Calu3 (cell line): ENCODE measurements at regions not wholly inside any gene's neighbourhood (a gene's known extent, or its start where the extent isn't known, plus 50 kb on each side); places are given as distances from the start of the nearest gene placed in this dataset.

Experiments used
- BruUV-seq: library from RNA; stranded (reverse); fragments of 400-500 nt; replicated peaks from 2 replicates; lab custom pipeline; 2021; lab: Mats Ljungman, UMichigan
- CTCF ChIA-PET: fragments of 300-600 bp; sonication (Branson Sonifier 250); formaldehyde crosslinking; loops from one replicate; lab custom pipeline; 2022; ENCODE audit warnings: antibody characterized with exemption; lab: Charles Lee
- DNase-seq: peaks from one replicate; pipeline ENCODE4 v3.0.0; 2022
- H3K27ac Mint-ChIP-seq: one replicate; pipeline ENCODE4 v1.8.0; 2022; ENCODE audit warnings: mixed read lengths; ENCODE audit not compliant: unreplicated experiment
- H3K27me3 Mint-ChIP-seq: one replicate; pipeline ENCODE4 v1.8.0; 2022; ENCODE audit warnings: mixed read lengths; ENCODE audit not compliant: unreplicated experiment
- H3K36me3 Mint-ChIP-seq: one replicate; pipeline ENCODE4 v1.8.0; 2022; ENCODE audit warnings: mild to moderate bottlenecking, moderate library complexity, mixed read lengths; ENCODE audit not compliant: insufficient read depth, unreplicated experiment
- H3K4me1 Mint-ChIP-seq: one replicate; pipeline ENCODE4 v1.8.0; 2022; ENCODE audit warnings: mild to moderate bottlenecking, low read depth, mixed read lengths; ENCODE audit not compliant: unreplicated experiment
- H3K4me3 Mint-ChIP-seq: one replicate; pipeline ENCODE4 v1.8.0; 2022; ENCODE audit warnings: mild to moderate bottlenecking, low read depth, moderate library complexity, mixed read lengths; ENCODE audit not compliant: unreplicated experiment
- H3K9me3 Mint-ChIP-seq: one replicate; pipeline ENCODE4 v1.8.0; 2022; ENCODE audit warnings: low read depth, mixed read lengths; ENCODE audit not compliant: unreplicated experiment
- intact Hi-C: fragments of 100-400 bp; cut with micrococcal nuclease; formaldehyde crosslinking; loops from one replicate; pipeline ENCODE4 v1.10.0; 2022; ENCODE audit not compliant: unreplicated experiment
- TF ChIP-seq, protein P1 (sequence below): fragments of 200-600 bp; IDR thresholded peaks from one replicate; pipeline ENCODE4 v1.8.0; 2022; ENCODE audit warnings: antibody characterized with exemption; ENCODE audit not compliant: unreplicated experiment

DNA sequence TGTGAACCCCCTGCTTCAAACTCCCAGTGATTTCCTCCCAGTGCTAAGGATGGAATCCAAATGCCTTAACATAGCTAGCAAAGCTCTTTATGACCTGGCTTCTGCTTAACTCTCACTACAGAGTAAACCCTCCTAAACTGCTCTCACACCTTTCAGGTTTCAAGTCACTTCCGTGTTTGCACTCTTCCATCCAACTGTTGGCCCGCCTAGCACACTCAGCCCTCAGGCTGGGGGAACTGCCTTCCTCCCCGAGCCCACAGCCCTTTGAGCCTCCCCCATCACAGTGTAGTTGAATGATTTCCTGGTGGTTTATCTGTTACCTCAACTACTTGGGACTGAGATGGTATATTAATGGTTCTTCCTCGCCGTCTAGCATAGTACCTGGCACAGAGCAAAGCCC lies 342.5 kb downstream of the NPIPA8 start:
- DNase-seq: no peak
- TF ChIP-seq, protein P1, sequence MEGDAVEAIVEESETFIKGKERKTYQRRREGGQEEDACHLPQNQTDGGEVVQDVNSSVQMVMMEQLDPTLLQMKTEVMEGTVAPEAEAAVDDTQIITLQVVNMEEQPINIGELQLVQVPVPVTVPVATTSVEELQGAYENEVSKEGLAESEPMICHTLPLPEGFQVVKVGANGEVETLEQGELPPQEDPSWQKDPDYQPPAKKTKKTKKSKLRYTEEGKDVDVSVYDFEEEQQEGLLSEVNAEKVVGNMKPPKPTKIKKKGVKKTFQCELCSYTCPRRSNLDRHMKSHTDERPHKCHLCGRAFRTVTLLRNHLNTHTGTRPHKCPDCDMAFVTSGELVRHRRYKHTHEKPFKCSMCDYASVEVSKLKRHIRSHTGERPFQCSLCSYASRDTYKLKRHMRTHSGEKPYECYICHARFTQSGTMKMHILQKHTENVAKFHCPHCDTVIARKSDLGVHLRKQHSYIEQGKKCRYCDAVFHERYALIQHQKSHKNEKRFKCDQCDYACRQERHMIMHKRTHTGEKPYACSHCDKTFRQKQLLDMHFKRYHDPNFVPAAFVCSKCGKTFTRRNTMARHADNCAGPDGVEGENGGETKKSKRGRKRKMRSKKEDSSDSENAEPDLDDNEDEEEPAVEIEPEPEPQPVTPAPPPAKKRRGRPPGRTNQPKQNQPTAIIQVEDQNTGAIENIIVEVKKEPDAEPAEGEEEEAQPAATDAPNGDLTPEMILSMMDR: no peak
- BruUV-seq: no TSS peak
- no peak overlapping the region for H3K4me3 Mint-ChIP-seq
- no peak overlapping the region for H3K27ac Mint-ChIP-seq
- no peaks in the 10 kb centered on the region for H3K27me3 Mint-ChIP-seq
- H3K36me3 Mint-ChIP-seq: no peaks in the 10 kb centered on the region
- no peaks in the 10 kb centered on the region for H3K4me1 Mint-ChIP-seq
- intact Hi-C loops: no loop called here
- peaks cover 20% of the 10 kb centered on the region for H3K9me3 Mint-ChIP-seq
- CTCF ChIA-PET: no interaction called here

DNA sequence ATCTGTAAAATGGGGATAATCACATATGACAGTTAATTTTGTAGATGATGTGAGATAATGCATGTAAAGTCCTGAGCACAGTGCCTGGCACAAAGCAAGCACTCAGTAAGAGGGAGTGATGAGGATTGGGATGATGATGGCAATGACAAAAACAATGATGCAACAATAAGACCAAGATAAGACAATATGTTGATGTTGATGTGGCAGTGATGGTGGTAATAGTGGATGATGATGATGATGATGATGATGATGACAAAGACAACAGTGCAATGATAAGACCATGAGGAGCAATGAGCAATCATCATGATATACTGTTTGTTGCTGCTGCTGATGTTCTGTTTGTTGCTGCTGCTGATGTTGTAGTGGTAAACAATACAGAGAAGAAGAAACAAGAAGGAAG lies 344.1 kb downstream of the NPIPA8 start:
- intact Hi-C loops: no loop called here
- Mint-ChIP-seq H3K4me1 (no peaks in the 10 kb centered on the region), H3K4me3 (no peak overlapping the region), H3K36me3 (no peaks in the 10 kb centered on the region), H3K27me3 (no peaks in the 10 kb centered on the region), H3K9me3 (peaks cover 18% of the 10 kb centered on the region), H3K27ac (no peak overlapping the region)
- no peak for DNase-seq
- TF ChIP-seq, protein P1: no peak
- CTCF ChIA-PET: no interaction called here
- no TSS peak for BruUV-seq

DNA sequence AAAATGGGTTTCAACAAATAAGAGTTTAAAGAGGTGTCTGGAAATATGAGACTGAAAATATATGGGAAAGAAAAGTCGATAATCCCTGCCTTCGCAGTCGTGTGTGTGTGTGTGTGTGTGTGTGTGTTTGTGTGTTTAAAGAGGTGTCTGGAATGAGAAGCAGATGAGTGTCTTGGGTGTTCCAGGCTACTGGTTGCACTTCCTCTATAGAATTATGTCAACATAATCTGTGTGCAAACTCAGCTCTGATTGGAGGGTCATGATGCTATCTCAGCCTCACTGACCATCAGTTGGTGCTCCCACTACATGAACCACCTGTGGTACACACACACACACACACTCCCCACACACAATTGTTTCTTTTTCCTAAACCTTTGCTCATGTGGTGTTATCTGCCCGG lies 347.3 kb downstream of the NPIPA8 start:
- Mint-ChIP-seq H3K4me3 (no peak overlapping the region), H3K27ac (no peak overlapping the region), H3K36me3 (no peaks in the 10 kb centered on the region), H3K4me1 (no peaks in the 10 kb centered on the region), H3K9me3 (peaks cover 16% of the 10 kb centered on the region), H3K27me3 (no peaks in the 10 kb centered on the region)
- CTCF ChIA-PET: no interaction called here
- DNase-seq: no peak
- BruUV-seq: no TSS peak
- TF ChIP-seq, protein P1: no peak
- intact Hi-C loops: no loop called here

DNA sequence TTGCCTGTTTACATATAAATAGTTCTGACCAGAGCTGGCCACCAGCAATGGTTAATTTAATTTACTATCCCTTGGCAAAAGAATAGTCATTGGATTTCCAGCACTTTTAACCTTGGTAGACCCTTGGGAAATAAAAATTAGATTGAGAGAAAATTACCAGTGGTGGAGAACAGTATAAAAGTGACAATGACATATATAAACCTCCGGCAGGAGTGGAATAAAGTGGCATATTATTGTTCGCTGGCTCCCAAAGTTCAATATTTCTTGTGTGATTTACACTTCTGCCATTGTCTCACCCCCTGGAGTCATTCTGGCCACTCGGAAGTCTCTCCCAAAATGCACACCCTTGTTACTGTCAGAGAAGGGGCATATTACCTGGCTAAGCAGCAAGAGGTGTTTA lies 347.7 kb downstream of the NPIPA8 start:
- no peak overlapping the region for H3K27ac Mint-ChIP-seq
- peaks cover 13% of the 10 kb centered on the region for H3K9me3 Mint-ChIP-seq
- CTCF ChIA-PET: no interaction called here
- H3K27me3 Mint-ChIP-seq: no peaks in the 10 kb centered on the region
- H3K4me3 Mint-ChIP-seq: no peak overlapping the region
- H3K36me3 Mint-ChIP-seq: no peaks in the 10 kb centered on the region
- no peak for DNase-seq
- no peaks in the 10 kb centered on the region for H3K4me1 Mint-ChIP-seq
- no TSS peak for BruUV-seq
- TF ChIP-seq, protein P1: no peak
- intact Hi-C loops: no loop called here

DNA sequence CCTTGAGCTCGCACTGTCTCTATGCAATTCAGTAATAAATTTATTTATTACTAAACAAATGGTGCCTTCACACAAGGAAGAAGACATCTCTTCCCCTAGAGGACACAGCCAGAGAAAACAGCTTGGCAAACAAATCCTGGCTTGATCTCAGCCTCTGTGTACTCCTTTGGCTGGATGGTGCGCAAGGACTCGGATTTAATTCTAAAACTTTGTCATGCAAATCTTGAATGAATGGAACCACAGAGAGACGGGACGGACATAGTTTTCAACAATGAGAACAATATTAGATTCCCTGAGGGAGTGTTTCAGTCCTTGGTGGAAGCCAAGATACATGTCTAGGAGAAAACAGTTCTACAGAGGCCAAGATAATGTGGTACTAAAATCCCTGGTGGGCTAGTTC lies 349.5 kb downstream of the NPIPA8 start:
- H3K4me1 Mint-ChIP-seq: no peaks in the 10 kb centered on the region
- DNase-seq: no peak
- H3K9me3 Mint-ChIP-seq: peaks cover 7% of the 10 kb centered on the region
- no TSS peak for BruUV-seq
- no peak overlapping the region for H3K27ac Mint-ChIP-seq
- CTCF ChIA-PET: no interaction called here
- no peaks in the 10 kb centered on the region for H3K36me3 Mint-ChIP-seq
- H3K27me3 Mint-ChIP-seq: no peaks in the 10 kb centered on the region
- TF ChIP-seq, protein P1: no peak
- intact Hi-C loops: no loop called here
- no peak overlapping the region for H3K4me3 Mint-ChIP-seq
